CD1c-positive myeloid dendritic cell (primary cell): ENCODE measurements at regions not wholly inside any gene's neighbourhood (a gene's known extent, or its start where the extent isn't known, plus 50 kb on each side); places are given as distances from the start of the nearest gene placed in this dataset.
"Not testable (repeated sequence)": the region's sequence is repeated elsewhere in the genome, so short reads cannot be mapped to it uniquely, and the experiment has no call there.

Experiments
- DNase-seq: peaks from one replicate; pipeline ENCODE4 v3.0.0-alpha.2; 2016; ENCODE audit errors: extremely low spot score

DNA sequence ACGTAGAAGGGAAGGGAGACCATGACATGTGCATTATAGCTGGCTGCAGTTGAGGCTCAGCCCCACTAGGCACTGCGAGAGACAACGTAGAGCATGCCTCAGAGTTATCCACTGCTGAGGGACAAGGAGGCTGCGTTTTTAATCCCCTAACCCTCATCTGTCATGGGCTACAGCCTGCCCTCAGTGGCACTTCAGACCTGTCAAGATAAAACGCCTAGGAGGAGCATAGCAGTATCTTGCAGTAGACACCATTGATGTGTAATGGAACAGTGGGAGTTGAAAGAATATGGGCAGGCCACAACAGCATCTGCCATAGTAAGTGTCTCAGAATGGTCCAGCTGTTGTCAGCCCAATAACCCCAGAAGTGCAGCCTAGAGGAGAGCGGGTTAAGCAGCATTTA is 307.0 kb upstream of the PTBP2 start:
- no peak for DNase-seq

GRCh38 chr1:96416111-96416595 is 305.4 kb upstream of the PTBP2 start:
- no peak for DNase-seq

DNA sequence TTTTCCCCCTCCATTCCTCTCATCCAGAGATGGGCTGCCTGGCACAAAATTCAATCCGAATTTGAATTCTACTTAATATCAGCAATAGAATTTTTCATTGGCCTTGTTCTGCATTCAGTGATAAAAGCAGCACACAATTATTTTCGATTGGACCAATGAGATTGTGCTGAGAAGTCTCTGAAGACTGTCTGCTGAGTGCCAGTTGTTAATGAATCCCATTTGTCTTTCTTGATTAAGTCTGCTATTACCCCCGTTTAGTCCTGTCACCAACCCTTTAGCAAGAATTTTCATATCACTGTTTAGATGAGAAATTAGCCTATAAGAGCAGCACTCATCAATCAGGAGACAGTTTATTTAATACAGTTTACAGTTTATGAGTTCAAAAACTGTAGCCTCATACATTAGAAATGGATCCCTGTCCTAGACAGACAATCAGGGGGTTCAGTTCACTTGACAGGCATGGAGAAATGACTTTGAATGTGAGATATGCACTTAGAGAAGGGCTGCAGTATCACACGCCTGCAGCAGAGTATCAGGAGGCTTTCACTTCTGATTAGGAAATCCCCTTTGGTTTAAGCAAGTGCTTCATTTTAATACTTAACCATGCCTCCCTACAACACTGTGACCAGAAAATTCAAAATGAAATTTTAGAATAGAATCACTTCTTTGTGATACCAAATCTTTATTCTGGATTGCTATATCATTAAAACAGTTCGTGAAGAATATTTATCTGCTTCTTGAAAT is 304.7 kb upstream of the PTBP2 start:
- no peak for DNase-seq

DNA sequence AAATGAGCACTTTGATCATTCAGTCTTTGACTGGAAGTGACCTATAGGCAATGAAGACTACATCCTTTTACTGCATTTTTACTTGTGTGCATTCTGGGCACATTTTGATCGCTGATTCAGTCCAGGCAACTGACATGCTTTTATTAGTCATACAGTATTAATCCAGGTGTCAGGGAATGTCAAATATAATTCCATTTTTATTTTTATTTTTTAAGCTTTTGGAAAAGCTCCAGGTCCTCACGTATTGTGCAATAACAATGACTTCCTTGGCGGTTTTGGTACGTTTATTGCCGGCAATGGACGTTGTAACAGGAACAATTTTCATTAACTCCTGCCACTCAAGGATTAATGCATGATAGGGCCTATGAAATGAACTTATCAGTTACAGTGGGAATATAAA is 302.6 kb upstream of the PTBP2 start:
- DNase-seq, result no peak

DNA sequence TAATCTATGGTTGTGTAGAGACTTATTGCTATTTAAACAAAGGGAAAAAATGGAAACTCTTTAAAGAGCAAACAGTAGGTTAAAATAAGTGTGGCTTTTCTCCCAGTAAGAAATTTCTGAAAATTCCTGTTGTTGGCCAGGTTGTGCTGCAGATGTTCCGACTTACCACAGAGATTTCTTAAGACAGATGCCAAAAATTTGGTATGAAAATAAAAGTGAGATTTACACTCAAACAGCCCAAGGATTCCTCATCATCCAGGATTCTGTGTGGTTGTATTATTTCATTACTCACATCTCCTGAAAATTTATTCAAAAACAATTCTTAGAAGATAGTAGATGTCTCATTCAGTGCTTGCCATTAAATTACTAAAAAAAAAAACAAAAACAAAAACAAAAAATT is 296.7 kb upstream of the PTBP2 start:
- no peak for DNase-seq

- no peak for DNase-seq
Measured at GRCh38 chr1:96425382-96426129, 296.0 kb upstream of the PTBP2 start.

DNA sequence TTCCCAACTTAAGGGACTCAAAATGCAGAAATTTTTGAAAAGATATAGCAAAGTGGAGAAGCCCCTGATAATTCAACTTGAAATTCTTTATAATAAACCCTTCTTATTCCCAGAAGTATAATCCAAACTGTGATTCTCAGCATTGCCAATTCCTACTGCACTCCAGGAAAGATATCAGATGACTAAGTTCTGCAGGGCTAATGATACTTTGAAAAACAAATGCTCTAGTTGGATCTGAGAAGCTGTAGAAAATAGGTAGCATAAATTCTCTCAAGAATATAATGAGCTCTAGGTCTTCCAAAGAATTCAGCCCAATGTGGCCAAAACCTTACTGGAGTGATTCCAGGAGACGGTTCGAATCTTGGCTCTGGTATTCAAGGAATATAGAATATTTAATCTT is 294.0 kb upstream of the PTBP2 start:
- DNase-seq, result no peak

- no peak for DNase-seq
Measured at GRCh38 chr1:96445302-96445701, 276.3 kb upstream of the PTBP2 start.

- no peak for DNase-seq
Measured at GRCh38 chr1:96464066-96464465, 257.5 kb upstream of the PTBP2 start.

- DNase-seq, result no peak
Measured at GRCh38 chr1:96464522-96464921, 257.1 kb upstream of the PTBP2 start.

GRCh38 chr1:96464991-96465390 is 256.6 kb upstream of the PTBP2 start:
- DNase-seq, result no peak

DNA sequence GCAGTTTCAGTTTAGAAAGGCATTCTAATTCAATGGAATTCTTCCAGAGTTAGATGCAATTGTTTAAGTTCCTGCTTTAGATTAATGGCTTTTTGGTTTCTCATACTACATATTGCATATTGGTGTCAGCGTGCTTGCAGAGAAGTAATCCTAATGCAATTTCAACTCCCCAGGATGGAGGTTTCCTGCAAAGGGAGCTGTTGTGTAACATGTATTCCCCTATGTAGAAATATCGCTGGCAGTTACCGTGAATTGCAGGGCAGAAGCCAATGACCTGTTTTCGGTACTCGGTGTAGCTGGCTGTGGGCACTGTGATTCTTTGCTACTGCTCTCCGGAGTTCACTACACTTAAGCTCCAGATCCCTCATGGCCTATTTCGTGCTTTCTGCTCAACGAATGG is 256.1 kb upstream of the PTBP2 start:
- no peak for DNase-seq

DNA sequence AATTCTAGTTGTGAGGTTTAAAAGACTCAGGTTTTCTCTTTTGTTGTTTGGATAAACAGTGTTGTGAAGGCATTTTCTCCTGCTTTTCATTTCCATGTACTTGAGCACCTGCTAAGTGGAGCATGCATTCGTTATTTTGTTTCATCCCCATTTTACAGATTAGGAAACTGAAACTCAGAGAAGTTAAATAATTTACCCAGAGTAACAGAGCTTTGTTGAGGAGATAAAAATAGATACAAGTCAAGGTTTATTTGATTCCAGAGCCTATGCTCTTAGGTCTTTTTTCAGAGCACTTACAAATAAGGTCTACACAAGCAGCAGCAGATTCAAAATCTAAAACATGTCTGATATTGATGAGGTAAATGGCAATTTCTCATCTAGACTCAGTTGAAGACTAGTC is 254.7 kb upstream of the PTBP2 start:
- DNase-seq, result no peak

DNA sequence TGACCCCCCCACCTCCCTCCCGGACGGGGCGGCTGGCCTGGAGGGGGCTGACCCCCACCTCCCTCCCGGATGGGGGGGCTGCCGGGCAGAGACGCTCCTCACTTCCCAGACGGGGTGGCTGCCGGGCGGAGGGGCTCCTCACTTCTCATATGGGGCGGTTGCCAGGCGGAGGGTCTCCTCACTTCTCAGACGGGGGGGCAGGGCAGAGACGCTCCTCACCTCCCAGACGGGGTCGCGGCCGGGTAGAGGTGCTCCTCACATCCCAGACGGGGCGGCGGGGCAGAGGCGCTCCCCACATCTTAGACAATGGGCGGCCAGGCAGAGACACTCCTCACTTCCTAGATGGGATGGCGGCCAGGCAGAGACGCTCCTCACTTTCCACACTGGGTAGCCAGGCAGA is 251.9 kb upstream of the PTBP2 start:
- DNase-seq, result not testable (repeated sequence)

GRCh38 chr1:96472471-96472870 is 249.1 kb upstream of the PTBP2 start:
- no peak for DNase-seq

- DNase-seq, result no peak
Measured at GRCh38 chr1:96473791-96474434, 247.7 kb upstream of the PTBP2 start.

DNA sequence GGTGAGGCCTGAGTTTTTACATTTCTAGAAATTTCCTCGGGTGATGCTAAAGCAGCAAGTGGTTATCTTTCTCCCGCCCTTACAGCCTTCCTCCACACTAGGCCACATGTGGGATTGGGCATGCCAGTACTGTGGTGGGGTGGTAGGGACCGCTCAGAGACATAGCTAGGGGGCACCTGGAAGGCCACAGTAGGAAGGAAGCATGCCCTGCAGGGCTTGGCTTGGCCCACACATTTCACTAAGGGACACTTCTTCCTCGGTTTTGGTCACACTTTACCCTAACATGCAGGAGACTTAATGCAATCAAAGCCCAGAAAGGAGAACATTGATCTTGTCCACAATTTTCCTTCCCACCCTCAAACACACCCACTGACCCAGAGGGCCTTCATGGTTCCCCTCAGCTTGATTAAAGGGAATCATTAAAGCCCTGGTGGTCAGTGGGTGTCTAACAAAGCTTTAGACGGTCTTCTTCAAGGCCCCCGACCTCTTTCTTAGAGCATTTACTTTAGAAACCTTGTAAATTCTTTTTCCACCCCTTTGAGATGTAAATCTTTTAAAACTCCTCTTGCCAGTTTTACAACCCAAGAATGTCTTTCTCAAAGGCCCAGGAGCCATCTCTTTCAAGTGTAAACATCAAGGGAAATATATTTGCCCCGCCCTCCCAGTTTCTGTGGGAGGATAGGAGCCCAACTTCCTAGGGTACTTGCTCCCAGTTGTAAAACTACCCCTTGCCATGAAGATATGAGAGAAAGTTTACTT is 246.4 kb upstream of the PTBP2 start:
- no peak for DNase-seq

DNA sequence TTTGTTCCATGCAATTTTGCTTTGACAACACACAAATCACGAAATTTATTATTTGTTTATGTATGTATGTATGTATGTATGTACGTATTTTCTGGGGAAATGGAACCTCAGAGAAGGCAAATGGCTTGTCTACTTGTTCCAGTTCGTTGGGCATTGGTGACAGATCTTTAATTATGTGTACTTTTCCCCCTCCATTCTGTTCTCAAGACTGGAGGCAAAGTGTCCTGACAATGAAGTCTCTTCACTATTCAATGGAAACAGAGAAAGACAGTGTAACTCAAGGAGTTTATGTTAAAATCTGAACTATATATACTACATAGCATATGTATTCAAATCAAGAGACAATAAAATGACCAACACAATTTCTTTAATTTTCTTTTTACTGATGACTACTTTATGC is 245.7 kb upstream of the PTBP2 start:
- DNase-seq, result no peak

GRCh38 chr1:96478228-96478627 is 243.4 kb upstream of the PTBP2 start:
- no peak for DNase-seq

GRCh38 chr1:96481409-96481808 is 240.2 kb upstream of the PTBP2 start:
- no peak for DNase-seq

GRCh38 chr1:96482616-96483015 is 239.0 kb upstream of the PTBP2 start:
- no peak for DNase-seq

GRCh38 chr1:96487394-96487793 is 234.2 kb upstream of the PTBP2 start:
- no peak for DNase-seq
